ENCODE measurements at regions not wholly inside any gene's neighbourhood (a gene's known extent, or its start where the extent isn't known, plus 50 kb on each side); places are given as distances from the start of the nearest gene placed in this dataset.

DNA sequence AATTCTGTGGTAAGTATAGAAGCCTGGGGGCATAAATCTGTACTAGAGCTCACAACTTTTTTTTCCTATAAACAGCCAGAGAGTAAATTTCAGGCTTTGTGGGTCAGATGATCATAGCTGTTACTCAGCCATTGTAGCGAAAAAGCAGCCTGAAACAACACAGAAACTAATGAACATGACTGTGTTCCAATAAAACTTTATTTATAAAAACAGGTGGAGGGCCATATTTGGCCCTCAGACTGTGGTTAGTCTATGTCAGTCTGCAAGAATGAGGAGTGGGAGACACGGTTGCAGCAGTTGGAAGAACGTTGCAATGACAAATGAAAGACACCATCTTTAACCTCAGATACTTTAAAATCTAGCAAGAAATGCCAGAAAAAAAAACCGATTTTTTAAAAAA, 389.6 kb upstream of the PRKCQ start:
- TF ChIP-seq CTCF (IDR thresholded peaks at IDR 0.05) (no peak), POLR2A (IDR thresholded peaks at IDR 0.05) (no peak)

Measured in esophagus squamous epithelium (tissue), 4 donors.